Posterior vena cava (tissue), 2 donors: ENCODE measurements at regions not wholly inside any gene's neighbourhood (a gene's known extent, or its start where the extent isn't known, plus 50 kb on each side); places are given as distances from the start of the nearest gene placed in this dataset.
A peak's percentile ranks its signal among the peaks of the same experiment; 100 is the strongest.

Experiments
- DNase-seq: peaks from one replicate; pipeline ENCODE4 v3.0.0-alpha.2; 2020; ENCODE audit warnings: low spot score
- intact Hi-C, 2 donors: fragments of 100-400 bp; cut with DNase I; formaldehyde crosslinking; loops; one replicate each; pipeline versions ENCODE4 v1.14.1 to v1.14.2; 2022 to 2023
- donor health status: DM: yes; HTN: yes; CAD: no.
- donor health status: DM: yes; HTN: yes; CAD: no.

DNA sequence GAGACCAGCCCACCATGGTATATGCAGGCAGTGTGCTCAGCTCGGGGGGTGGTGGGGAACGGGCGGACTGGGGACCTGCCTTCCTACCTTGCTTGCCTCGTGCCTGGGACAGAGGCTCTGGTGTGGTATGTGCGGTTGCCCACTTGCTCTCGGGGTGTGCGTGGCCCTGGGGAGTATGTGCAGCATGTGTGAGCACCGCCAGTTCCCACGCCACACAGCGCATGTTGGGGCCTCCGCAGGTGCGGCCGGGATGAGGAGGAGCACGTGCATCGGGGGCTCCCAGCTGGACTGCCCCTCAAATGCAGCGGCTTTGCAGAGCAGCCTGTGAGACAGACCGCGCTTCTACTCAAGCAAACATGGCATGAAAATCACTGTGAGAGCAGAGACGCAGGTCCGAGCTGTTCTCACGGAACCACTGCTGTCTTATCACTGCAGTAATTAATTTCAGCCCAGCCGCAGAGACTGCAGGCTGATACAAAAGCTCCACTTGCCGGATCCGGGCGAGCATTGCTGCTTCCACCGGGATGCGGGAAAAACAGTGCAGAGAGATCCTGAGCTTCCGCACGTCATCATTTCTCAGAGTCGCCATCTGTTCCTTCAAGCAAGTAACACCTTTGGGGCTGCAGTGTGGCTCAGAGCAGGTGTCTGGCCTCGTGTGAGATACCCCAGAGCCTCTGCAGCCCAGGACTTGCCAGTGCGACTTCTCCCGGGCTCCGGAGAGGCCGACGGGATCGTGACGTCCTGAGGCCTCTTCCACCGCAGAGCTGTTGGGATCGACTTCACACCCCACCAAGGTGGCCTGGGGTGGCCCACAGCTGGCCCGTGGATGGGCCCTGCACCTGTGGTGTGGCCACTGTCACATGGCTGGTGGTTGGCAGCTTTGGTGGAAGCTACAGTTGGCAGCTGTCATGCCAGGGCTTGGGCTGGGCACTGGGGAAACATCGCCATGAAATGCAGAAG, 92.6 kb upstream of the ACTRT2 start:
- intact Hi-C loops, result no loop called here
- DNase-seq, result no peak

DNA sequence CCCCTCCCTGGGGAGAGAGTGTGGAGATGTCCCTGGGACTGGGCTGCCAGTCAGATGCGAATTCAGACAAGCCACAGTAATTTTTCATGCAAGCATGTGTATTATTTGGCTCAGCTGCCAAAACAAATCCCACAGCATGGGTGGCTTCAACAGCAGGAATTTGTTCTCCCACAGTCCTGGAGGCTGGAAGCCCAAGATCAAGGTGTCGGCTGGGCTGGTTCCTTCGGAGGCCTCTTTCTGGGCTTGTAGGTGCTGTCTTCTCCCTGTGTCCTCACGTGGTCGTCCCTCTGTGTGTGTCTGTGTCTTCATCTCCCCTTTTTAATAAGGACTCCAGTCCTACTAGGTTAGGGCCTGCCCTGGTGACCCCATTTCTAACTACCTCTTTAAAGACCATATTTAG, 91.9 kb upstream of the ACTRT2 start:
- DNase-seq, result no peak
- intact Hi-C loops, result no loop called here

GRCh38 chr1:2930016-2930815, 91.1 kb upstream of the ACTRT2 start:
- intact Hi-C loops, result no loop called here

DNA sequence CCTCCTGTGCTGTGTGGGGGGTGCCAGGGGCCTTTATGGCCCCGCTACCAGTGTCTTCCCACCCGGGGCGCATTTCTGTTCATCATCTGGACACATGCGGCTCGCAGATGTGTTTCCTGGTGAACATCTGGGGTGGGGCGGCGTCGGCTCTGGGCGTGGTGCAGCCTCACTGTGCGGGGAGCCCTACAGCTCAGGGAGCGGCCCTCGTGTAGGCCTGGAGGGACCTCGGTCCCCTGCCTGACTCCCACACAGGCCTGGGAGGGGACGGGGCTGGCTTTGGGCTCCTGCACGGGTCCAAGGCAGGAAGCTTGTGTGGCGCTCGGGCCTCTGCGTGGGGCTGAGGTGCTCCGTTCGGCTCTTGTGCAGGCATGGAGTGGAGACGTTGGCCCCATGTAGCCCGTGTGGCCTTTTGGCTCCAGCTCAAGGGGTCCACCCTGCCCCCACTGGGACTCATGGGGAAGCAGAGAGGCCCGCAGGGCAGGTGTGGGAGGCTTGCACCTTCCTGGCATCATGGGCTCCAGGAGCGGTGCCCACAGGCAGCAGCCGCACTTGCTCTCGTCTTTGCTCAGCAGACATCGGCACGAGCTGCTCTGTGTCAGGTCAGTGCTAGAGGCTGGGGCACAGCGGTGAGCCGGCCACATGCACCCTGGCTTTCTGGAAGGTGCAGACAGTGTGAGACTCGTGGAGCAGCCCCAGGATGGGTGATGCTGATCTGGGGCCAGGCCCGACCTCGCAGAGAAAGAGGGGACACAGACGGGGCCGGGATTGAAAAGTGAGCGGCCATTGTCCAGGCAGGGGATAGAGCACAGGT, 90.1 kb upstream of the ACTRT2 start:
- intact Hi-C loops, result no loop called here
- DNase-seq, result no peak

More at GRCh38 chr1:2930016-2930815, 91.1 kb upstream of the ACTRT2 start:
- DNase-seq, result no peak

DNA sequence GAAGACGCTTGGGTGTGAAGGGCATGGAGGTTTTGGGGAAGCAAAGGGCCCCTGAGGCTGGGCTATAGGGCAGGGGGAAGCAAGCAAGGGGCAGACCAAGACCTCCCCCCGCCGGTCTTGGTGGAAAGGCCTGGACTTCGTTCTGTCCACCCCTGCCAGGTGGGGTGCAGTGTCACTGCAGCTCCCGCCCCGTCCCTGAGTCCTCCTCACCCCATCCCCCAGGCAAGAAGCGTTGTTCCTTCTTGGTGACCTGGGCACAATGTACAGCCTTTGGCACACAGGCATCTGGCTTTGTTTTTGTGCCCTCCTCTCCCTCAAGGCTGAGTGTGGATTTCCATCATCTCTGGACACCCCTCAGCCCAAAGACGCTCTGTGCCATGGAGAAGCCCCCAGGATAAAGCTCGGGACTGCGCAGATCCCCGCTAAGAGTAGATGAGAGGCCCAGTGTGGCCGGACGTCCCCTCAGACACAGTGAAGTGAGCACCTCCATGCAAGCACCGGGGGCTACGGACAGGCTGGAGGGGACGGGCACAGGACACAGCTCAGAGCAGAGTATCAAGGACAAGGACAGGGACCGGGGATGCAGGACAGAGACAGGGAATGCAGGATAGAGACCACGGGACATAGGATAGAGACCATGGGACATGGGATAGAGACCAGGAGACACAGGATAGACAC, 89.4 kb upstream of the ACTRT2 start:
- DNase-seq, result no peak
- intact Hi-C loops, result no loop called here

DNA sequence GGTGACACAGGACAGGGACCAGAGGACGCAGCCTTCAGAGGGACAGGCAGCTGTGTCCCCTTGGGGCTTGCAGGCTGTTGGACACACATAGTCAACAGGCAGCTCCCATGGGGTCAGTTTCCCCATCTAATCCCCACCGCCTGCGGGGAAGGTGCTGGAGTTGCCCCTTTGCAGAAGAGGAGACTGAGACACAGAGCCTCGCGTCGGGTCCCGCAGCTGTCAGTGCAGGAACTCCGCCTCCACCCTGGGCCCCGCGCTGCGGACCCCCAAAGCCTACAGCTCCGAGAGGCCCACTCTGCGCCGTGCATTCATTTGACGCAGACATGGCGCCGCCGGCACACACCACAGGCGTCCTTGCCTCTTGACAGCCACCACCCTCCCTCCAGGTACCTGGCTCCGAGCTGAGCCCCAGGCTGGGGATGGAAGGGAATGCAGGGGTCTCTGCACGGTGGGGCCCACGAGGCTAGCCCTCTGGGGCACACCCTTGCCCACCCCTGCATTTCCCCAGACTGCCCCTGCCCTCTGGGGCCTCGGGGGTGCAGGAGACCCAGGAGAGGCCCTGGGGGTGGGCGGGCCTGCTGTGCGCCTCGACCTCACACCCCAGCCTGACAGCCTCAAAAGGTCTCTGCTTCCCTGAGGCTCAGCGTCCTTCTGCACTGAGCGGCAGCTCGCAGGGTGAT, 88.5 kb upstream of the ACTRT2 start:
- intact Hi-C loops, result no loop called here
- DNase-seq, result no peak

GRCh38 chr1:2933431-2934155, 87.7 kb upstream of the ACTRT2 start:
- intact Hi-C loops, result no loop called here
- DNase-seq, result peak; percentile 59

GRCh38 chr1:2934156-2934540, 87.1 kb upstream of the ACTRT2 start:
- intact Hi-C loops, result no loop called here
- DNase-seq, result peak; percentile 68

GRCh38 chr1:2934642-2935081, 86.6 kb upstream of the ACTRT2 start:
- intact Hi-C loops, result no loop called here
- DNase-seq, result peak; percentile 71

GRCh38 chr1:2935184-2935583, 86.1 kb upstream of the ACTRT2 start:
- DNase-seq, result peak; percentile 44
- intact Hi-C loops, result no loop called here

- DNase-seq, result peak; percentile 55
- intact Hi-C loops, result no loop called here
Measured at GRCh38 chr1:2935751-2936390, 85.4 kb upstream of the ACTRT2 start.

- peak; percentile 66 for DNase-seq
- intact Hi-C loops, result no loop called here
Measured at GRCh38 chr1:2936559-2937515, 84.4 kb upstream of the ACTRT2 start.

DNA sequence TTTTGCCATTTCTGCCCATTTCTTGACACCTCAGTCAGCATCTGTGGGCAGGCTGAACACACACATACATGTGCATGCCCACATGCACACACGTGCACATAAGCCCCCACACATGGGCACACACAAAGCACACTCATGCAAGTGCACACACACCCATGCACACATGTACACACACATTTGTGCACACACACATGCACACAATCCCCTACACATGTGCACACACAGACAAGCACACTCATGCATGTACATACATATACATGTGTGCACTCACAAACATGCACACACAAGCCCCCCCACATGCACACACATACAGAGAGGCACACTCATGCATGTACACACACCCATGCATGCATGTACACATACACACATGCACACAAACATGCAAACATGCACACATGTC, 83.5 kb upstream of the ACTRT2 start:
- peak; percentile 29 for DNase-seq
- intact Hi-C loops, result no loop called here

- peak; percentile 35 for DNase-seq
- intact Hi-C loops, result no loop called here
Measured at GRCh38 chr1:2939041-2939552, 82.2 kb upstream of the ACTRT2 start.

GRCh38 chr1:2940178-2940577, 81.1 kb upstream of the ACTRT2 start:
- intact Hi-C loops, result no loop called here
- peak; percentile 15 for DNase-seq

- intact Hi-C loops, result no loop called here
Measured at GRCh38 chr1:2941040-2941439, 80.2 kb upstream of the ACTRT2 start.

More at GRCh38 chr1:2941040-2941439, 80.2 kb upstream of the ACTRT2 start:
- no peak for DNase-seq
